SIG-M5 treated with dmso at 0.1 percent for 504 hours (cell line): ENCODE measurements at regions not wholly inside any gene's neighbourhood (a gene's known extent, or its start where the extent isn't known, plus 50 kb on each side); places are given as distances from the start of the nearest gene placed in this dataset.

Experiments used
- DNase-seq: peaks from one replicate; lab custom pipeline; 2025; ENCODE audit not compliant: unreplicated experiment; lab: John Stamatoyannopoulos, UW

GRCh38 chr14:101002738-101003137 lies 99.2 kb upstream of the RTL1 start:
- DNase-seq, result no peak

- DNase-seq, result no peak
Observed at GRCh38 chr14:101004176-101004575, 100.7 kb upstream of the RTL1 start.

- no peak for DNase-seq
Observed at GRCh38 chr14:101004954-101005353, 101.4 kb upstream of the RTL1 start.

GRCh38 chr14:101005447-101005846 lies 101.9 kb upstream of the RTL1 start:
- peak; percentile 4 for DNase-seq

- peak; percentile 1 for DNase-seq
Observed at GRCh38 chr14:101006008-101006407, 102.5 kb upstream of the RTL1 start.

- DNase-seq, result no peak
Observed at GRCh38 chr14:101007004-101007614, 103.6 kb upstream of the RTL1 start.

- no peak for DNase-seq
Observed at GRCh38 chr14:101007765-101008164, 104.2 kb upstream of the RTL1 start.

GRCh38 chr14:101008196-101008595 lies 104.7 kb upstream of the RTL1 start:
- DNase-seq, result no peak

GRCh38 chr14:101008631-101009336 lies 105.3 kb upstream of the RTL1 start:
- no peak for DNase-seq

GRCh38 chr14:101009531-101009930 lies 106.0 kb upstream of the RTL1 start:
- no peak for DNase-seq

GRCh38 chr14:101010293-101010692 lies 106.8 kb upstream of the RTL1 start:
- no peak for DNase-seq

GRCh38 chr14:101010835-101011234 lies 107.3 kb upstream of the RTL1 start:
- DNase-seq, result no peak

GRCh38 chr14:101017209-101017608 lies 113.7 kb upstream of the RTL1 start:
- DNase-seq, result no peak

GRCh38 chr14:101017806-101018560 lies 114.5 kb upstream of the RTL1 start:
- no peak for DNase-seq

- no peak for DNase-seq
Observed at GRCh38 chr14:101018561-101019290, 115.2 kb upstream of the RTL1 start.

GRCh38 chr14:101019541-101019940 lies 116.0 kb upstream of the RTL1 start:
- no peak for DNase-seq

GRCh38 chr14:101019990-101020710 lies 116.6 kb upstream of the RTL1 start:
- no peak for DNase-seq

GRCh38 chr14:101020834-101021370 lies 117.4 kb upstream of the RTL1 start:
- no peak for DNase-seq

GRCh38 chr14:101022121-101022520 lies 118.6 kb upstream of the RTL1 start:
- no peak for DNase-seq

- DNase-seq, result no peak
Observed at GRCh38 chr14:101022916-101023435, 119.5 kb upstream of the RTL1 start.
